Adrenal gland (tissue), 5 donors: ENCODE measurements at regions not wholly inside any gene's neighbourhood (a gene's known extent, or its start where the extent isn't known, plus 50 kb on each side); places are given as distances from the start of the nearest gene placed in this dataset.

Experiments
- CTCF ChIP-seq, 6 experiments: fragments of 450-650 bp in 4 of 6; fragments of 200-600 bp in 2 of 6; sonication (generic) in 1 of 6; IDR thresholded peaks; 1 replicate in 5 of 6; 2 replicates in 1 of 6; pipeline versions ENCODE4 v1.5.1 to v1.8.0; 2016 to 2021; ENCODE audit warnings: antibody characterized with exemption in 6 of 6, mild to moderate bottlenecking in 2 of 6, moderate library complexity in 1 of 6
- POLR2A ChIP-seq, 2 donors: fragments of 450-650 bp; IDR thresholded peaks; one replicate each; pipeline ENCODE4 v1.6.1; 2017; ENCODE audit warnings: antibody characterized with exemption in 2 of 2, mild to moderate bottlenecking in 2 of 2, moderate library complexity in 1 of 2
- donor health status: DM: no; HTN: no; CAD: no.

- TF ChIP-seq POLR2A (IDR thresholded peaks at IDR 0.05) (no peak), CTCF (IDR thresholded peaks at IDR 0.05) (no peak)
Measured at GRCh38 chr17:56656701-56657327, 63.3 kb downstream of the NOG start.
